ENCODE measurements at regions not wholly inside any gene's neighbourhood (a gene's known extent, or its start where the extent isn't known, plus 50 kb on each side); places are given as distances from the start of the nearest gene placed in this dataset.

DNA sequence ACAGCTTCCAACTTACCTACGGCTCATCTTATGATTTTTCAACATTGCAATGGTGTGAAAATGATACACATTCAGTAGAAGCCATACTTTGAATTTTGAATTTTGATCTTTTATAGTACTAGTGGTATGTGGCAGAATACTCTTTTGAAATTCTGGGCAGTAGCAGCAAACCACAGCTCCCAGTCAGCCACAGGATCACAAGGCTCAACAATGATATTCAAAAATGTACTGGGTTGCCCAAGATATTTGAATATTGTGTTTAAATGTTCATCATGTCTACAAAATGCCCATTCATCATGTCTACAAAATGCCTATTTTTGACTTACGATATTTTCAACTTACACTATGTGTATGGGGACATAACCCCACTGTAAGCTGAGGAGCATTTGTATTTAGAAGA is 81.3 kb upstream of the PRR16 start:
- H3K4me1 ChIP-seq (ENCODE audit: control insufficient read depth, insufficient read depth, low read length) = no peaks in the 10 kb centered on the region
- ChIA-PET POLR2A (no interaction called here), CTCF (no interaction called here)
- TF ChIP-seq ZNF311 (tag by site-specific recombination; IDR thresholded peaks at IDR 0.05; ENCODE audit: borderline replicate concordance) = no peak
- TF ChIP-seq, protein P1, sequence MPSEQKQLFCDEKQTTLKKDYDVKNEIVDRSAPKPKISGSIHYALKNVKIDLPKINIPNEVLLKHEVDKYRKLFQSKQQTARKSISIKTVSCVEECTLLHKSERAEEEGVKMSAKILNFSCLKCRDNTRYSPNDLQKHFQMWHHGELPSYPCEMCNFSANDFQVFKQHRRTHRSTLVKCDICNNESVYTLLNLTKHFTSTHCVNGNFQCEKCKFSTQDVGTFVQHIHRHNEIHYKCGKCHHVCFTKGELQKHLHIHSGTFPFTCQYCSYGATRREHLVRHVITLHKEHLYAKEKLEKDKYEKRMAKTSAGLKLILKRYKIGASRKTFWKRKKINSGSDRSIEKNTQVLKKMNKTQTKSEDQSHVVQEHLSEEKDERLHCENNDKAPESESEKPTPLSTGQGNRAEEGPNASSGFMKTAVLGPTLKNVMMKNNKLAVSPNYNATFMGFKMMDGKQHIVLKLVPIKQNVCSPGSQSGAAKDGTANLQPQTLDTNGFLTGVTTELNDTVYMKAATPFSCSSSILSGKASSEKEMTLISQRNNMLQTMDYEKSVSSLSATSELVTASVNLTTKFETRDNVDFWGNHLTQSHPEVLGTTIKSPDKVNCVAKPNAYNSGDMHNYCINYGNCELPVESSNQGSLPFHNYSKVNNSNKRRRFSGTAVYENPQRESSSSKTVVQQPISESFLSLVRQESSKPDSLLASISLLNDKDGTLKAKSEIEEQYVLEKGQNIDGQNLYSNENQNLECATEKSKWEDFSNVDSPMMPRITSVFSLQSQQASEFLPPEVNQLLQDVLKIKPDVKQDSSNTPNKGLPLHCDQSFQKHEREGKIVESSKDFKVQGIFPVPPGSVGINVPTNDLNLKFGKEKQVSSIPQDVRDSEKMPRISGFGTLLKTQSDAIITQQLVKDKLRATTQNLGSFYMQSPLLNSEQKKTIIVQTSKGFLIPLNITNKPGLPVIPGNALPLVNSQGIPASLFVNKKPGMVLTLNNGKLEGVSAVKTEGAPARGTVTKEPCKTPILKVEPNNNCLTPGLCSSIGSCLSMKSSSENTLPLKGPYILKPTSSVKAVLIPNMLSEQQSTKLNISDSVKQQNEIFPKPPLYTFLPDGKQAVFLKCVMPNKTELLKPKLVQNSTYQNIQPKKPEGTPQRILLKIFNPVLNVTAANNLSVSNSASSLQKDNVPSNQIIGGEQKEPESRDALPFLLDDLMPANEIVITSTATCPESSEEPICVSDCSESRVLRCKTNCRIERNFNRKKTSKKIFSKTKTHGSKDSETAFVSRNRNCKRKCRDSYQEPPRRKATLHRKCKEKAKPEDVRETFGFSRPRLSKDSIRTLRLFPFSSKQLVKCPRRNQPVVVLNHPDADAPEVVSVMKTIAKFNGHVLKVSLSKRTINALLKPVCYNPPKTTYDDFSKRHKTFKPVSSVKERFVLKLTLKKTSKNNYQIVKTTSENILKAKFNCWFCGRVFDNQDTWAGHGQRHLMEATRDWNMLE (tag by site-specific recombination; conservative IDR thresholded peaks at IDR 0.05; ENCODE audit: low read depth) = no peak
- TF ChIP-seq, protein P2, sequence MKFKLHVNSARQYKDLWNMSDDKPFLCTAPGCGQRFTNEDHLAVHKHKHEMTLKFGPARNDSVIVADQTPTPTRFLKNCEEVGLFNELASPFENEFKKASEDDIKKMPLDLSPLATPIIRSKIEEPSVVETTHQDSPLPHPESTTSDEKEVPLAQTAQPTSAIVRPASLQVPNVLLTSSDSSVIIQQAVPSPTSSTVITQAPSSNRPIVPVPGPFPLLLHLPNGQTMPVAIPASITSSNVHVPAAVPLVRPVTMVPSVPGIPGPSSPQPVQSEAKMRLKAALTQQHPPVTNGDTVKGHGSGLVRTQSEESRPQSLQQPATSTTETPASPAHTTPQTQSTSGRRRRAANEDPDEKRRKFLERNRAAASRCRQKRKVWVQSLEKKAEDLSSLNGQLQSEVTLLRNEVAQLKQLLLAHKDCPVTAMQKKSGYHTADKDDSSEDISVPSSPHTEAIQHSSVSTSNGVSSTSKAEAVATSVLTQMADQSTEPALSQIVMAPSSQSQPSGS (tag by site-specific recombination; IDR thresholded peaks at IDR 0.05; ENCODE audit: low read depth) = no peak
- TF ChIP-seq, protein P3, sequence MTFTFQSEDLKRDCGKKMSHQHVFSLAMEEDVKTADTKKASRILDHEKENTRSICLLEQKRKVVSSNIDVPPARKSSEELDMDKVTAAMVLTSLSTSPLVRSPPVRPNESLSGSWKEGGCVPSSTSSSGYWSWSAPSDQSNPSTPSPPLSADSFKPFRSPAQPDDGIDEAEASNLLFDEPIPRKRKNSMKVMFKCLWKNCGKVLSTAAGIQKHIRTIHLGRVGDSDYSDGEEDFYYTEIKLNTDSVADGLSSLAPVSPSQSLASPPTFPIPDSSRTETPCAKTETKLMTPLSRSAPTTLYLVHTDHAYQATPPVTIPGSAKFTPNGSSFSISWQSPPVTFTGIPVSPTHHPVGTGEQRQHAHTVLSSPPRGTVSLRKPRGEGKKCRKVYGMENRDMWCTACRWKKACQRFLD (tag by site-specific recombination; IDR thresholded peaks at IDR 0.05) = no peak
- H3K36me3 ChIP-seq (ENCODE audit: control insufficient read depth in 2 of 2, insufficient read depth in 1 of 2, low read length in 2 of 2) = no peaks in the 10 kb centered on the region
- no peak overlapping the region for H3K4me3 ChIP-seq (ENCODE audit: low read depth, low read length)
- H3K27ac ChIP-seq (ENCODE audit: extremely low read depth, low read depth, low read length) = no peak overlapping the region
- H3K9me3 ChIP-seq (ENCODE audit: control insufficient read depth, insufficient read depth, low read depth, low read length) = no peaks in the 10 kb centered on the region

DNA sequence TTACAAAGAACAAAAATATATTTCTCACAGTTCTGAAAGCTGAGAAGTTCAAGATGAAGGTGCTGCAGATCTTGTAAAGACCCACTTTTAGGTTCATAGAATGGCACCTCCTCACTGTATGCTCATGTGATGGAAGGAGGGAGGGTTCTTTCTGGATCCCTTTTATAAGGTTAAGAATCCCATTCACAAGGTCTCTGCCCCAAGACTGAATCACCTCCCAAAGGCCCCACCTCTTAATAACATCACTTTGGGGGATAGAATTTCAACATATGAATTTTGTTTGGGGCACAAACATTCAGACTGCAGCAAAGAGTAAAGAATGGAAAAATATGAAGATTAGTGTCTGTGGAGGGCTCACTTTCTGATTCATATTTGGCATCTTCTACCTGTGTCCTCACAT is 77.1 kb upstream of the PRR16 start:
- ChIA-PET POLR2A (no interaction called here), CTCF (no interaction called here)
- Histone ChIP-seq H3K27ac (ENCODE audit: extremely low read depth, low read depth, low read length) (no peak overlapping the region), H3K9me3 (ENCODE audit: control insufficient read depth, insufficient read depth, low read depth, low read length) (no peaks in the 10 kb centered on the region), H3K4me3 (ENCODE audit: low read depth, low read length) (no peak overlapping the region), H3K4me1 (ENCODE audit: control insufficient read depth, insufficient read depth, low read length) (no peaks in the 10 kb centered on the region), H3K36me3 (ENCODE audit: control insufficient read depth in 2 of 2, insufficient read depth in 1 of 2, low read length in 2 of 2) (no peaks in the 10 kb centered on the region)
- TF ChIP-seq ZIC2 (tag by site-specific recombination; IDR thresholded peaks at IDR 0.05) = no peak

DNA sequence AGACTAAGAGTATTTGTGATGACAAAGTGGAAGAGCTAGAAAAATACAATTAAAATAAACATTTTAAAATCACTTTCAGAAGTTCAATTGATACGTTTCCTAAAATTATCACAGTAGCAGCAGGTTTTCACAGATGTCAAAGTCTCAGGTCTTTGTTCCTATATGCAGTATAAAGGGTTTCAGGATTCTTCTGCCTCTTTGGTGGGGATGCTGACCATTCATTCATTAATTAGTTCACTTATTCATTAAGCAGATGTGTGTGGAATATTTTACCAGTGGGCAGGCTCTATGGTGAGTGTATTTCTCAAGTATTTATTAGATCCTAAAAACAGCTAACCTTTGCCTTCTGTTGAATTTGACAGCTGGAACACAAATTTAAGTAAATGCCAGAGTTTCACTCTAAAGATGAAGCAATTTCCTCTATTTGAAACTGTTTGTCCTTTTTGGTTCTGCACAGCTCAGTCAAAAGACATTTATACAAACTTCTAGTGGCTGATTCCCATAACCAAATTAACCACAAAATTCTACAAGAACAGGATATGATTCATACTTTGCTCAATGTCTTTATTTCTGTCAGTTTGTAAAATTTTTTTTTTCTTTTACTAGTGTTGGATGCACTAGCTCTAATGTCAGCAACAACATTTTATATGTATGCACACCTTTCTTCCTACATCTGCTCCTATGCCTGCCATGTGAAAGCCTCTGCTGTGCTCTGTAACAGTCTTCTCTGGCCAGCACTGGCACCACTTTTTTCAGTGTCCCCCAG is 75.9 kb upstream of the PRR16 start:
- ChIA-PET POLR2A (no interaction called here), CTCF (no interaction called here)
- H3K36me3 ChIP-seq (ENCODE audit: control insufficient read depth in 2 of 2, insufficient read depth in 1 of 2, low read length in 2 of 2) = no peaks in the 10 kb centered on the region
- TF ChIP-seq ZNF112 (tag by site-specific recombination; IDR thresholded peaks at IDR 0.05) (no peak), ZNF600 (tag by site-specific recombination; IDR thresholded peaks at IDR 0.05) (no peak)
- TF ChIP-seq, protein P4, sequence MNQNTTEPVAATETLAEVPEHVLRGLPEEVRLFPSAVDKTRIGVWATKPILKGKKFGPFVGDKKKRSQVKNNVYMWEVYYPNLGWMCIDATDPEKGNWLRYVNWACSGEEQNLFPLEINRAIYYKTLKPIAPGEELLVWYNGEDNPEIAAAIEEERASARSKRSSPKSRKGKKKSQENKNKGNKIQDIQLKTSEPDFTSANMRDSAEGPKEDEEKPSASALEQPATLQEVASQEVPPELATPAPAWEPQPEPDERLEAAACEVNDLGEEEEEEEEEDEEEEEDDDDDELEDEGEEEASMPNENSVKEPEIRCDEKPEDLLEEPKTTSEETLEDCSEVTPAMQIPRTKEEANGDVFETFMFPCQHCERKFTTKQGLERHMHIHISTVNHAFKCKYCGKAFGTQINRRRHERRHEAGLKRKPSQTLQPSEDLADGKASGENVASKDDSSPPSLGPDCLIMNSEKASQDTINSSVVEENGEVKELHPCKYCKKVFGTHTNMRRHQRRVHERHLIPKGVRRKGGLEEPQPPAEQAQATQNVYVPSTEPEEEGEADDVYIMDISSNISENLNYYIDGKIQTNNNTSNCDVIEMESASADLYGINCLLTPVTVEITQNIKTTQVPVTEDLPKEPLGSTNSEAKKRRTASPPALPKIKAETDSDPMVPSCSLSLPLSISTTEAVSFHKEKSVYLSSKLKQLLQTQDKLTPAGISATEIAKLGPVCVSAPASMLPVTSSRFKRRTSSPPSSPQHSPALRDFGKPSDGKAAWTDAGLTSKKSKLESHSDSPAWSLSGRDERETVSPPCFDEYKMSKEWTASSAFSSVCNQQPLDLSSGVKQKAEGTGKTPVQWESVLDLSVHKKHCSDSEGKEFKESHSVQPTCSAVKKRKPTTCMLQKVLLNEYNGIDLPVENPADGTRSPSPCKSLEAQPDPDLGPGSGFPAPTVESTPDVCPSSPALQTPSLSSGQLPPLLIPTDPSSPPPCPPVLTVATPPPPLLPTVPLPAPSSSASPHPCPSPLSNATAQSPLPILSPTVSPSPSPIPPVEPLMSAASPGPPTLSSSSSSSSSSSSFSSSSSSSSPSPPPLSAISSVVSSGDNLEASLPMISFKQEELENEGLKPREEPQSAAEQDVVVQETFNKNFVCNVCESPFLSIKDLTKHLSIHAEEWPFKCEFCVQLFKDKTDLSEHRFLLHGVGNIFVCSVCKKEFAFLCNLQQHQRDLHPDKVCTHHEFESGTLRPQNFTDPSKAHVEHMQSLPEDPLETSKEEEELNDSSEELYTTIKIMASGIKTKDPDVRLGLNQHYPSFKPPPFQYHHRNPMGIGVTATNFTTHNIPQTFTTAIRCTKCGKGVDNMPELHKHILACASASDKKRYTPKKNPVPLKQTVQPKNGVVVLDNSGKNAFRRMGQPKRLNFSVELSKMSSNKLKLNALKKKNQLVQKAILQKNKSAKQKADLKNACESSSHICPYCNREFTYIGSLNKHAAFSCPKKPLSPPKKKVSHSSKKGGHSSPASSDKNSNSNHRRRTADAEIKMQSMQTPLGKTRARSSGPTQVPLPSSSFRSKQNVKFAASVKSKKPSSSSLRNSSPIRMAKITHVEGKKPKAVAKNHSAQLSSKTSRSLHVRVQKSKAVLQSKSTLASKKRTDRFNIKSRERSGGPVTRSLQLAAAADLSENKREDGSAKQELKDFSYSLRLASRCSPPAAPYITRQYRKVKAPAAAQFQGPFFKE (tag by site-specific recombination; IDR thresholded peaks at IDR 0.05; ENCODE audit: borderline replicate concordance) = no peak
- no peaks in the 10 kb centered on the region for H3K4me1 ChIP-seq (ENCODE audit: control insufficient read depth, insufficient read depth, low read length)
- H3K27ac ChIP-seq (ENCODE audit: extremely low read depth, low read depth, low read length) = no peak overlapping the region
- H3K4me3 ChIP-seq (ENCODE audit: low read depth, low read length) = no peak overlapping the region
- H3K9me3 ChIP-seq (ENCODE audit: control insufficient read depth, insufficient read depth, low read depth, low read length) = no peaks in the 10 kb centered on the region

Data from HEK293 (cell line).